Endothelial cell of umbilical vein (primary cell): ENCODE measurements at regions not wholly inside any gene's neighbourhood (a gene's known extent, or its start where the extent isn't known, plus 50 kb on each side); places are given as distances from the start of the nearest gene placed in this dataset. TPM values are rescaled to one million over a fixed set of nuclear protein-coding genes. Genes with fewer than 3 reads are reported as not detected.

Experiments used
- small RNA-seq: library from RNA; depleted of rRNA; stranded (forward); fragments of <200 nt; gene quantifications from one replicate; pipeline ENCODE3, GENCODE V24; 2012; ENCODE audit warnings: low replicate concordance, low read depth; ENCODE audit not compliant: insufficient read depth, insufficient read length

Small RNA genes lying in the stretch of these regions (small RNA-seq; reads per million reads assigned to genes)
- gene AP003181.1 (not detected), gene RF00017 (not detected)
